OCI-LY7 (cell line): ENCODE measurements at regions not wholly inside any gene's neighbourhood (a gene's known extent, or its start where the extent isn't known, plus 50 kb on each side); places are given as distances from the start of the nearest gene placed in this dataset.

Source experiments
- BruUV-seq: library from RNA; stranded (reverse); fragments of 400-500 nt; replicated peaks from 2 replicates; lab custom pipeline; 2021; lab: Mats Ljungman, UMichigan
- CTCF ChIA-PET: fragments of 300-600 bp; sonication (Branson Sonifier 250); formaldehyde crosslinking; loops from one replicate; lab custom pipeline; 2022; ENCODE audit warnings: antibody characterized with exemption; ENCODE audit not compliant: unreplicated experiment; lab: Charles Lee
- POLR2A ChIA-PET: fragments of 300-600 bp; sonication (Branson Sonifier 250); formaldehyde crosslinking; loops from one replicate; lab custom pipeline; 2022; ENCODE audit warnings: antibody characterized with exemption; lab: Charles Lee
- DNase-seq: peaks from one replicate; pipeline ENCODE4 v3.0.0-alpha.2; 2015; ENCODE audit warnings: low spot score
- H2AFZ ChIP-seq: fragments of 200-600 bp; sonication (generic), shearing (Covaris generic); 2 replicates; pipeline ENCODE4 v1.6.1; 2014; ENCODE audit warnings: mild to moderate bottlenecking, antibody characterized with exemption, low read length, moderate library complexity
- H3K27ac ChIP-seq: fragments of 200-600 bp; sonication (generic); 2 replicates; pipeline ENCODE4 v1.5.1; 2014; ENCODE audit warnings: mixed run types, low read depth, mild to moderate bottlenecking, moderate library complexity, low read length, inconsistent platforms; ENCODE audit not compliant: poor library complexity, severe bottlenecking
- H3K36me3 ChIP-seq: fragments of 200-600 bp; sonication (generic); 2 replicates; pipeline ENCODE4 v1.6.1; 2014; ENCODE audit warnings: mild to moderate bottlenecking, antibody characterized with exemption, low read length, moderate library complexity, mixed read lengths; ENCODE audit not compliant: insufficient read depth
- H3K4me1 ChIP-seq: fragments of 200-600 bp; sonication (generic); 2 replicates; pipeline ENCODE4 v1.5.1; 2014; ENCODE audit warnings: mild to moderate bottlenecking, low read length; ENCODE audit not compliant: insufficient read depth, poor library complexity, severe bottlenecking
- H3K4me2 ChIP-seq: fragments of 200-600 bp; sonication (generic); 2 replicates; pipeline ENCODE4 v1.6.1; 2014; ENCODE audit warnings: mild to moderate bottlenecking, low read length
- H3K4me3 ChIP-seq: fragments of 200-600 bp; sonication (generic); 2 replicates; pipeline ENCODE4 v1.5.1; 2014; ENCODE audit warnings: mild to moderate bottlenecking, low read depth, low read length; ENCODE audit not compliant: poor library complexity, severe bottlenecking
- H3K79me2 ChIP-seq: fragments of 200-600 bp; sonication (generic); 2 replicates; pipeline ENCODE4 v1.6.1; 2016; ENCODE audit warnings: low read depth, mild to moderate bottlenecking, low read length, moderate library complexity, mixed read lengths; ENCODE audit not compliant: insufficient read depth
- H3K9me2 ChIP-seq: fragments of 200-600 bp; sonication (generic); 2 replicates; pipeline ENCODE4 v1.6.1; 2016; ENCODE audit warnings: mild to moderate bottlenecking, low read length, mixed read lengths; ENCODE audit not compliant: insufficient read depth
- H3K9me3 ChIP-seq: fragments of 200-600 bp; sonication (generic); 2 replicates; pipeline ENCODE4 v1.6.1; 2014; ENCODE audit warnings: mild to moderate bottlenecking, mixed run types, low read length, mixed read lengths
- H4K20me1 ChIP-seq: fragments of 200-600 bp; sonication (generic); 2 replicates; pipeline ENCODE4 v1.6.1; 2014; ENCODE audit warnings: mild to moderate bottlenecking, antibody characterized with exemption, low read length, moderate library complexity, mixed read lengths; ENCODE audit not compliant: insufficient read depth
- EZH2phosphoT487 ChIP-seq: fragments of 200-600 bp; sonication (generic); IDR thresholded peaks from 2 replicates; pipeline ENCODE4 v1.6.1; 2018; ENCODE audit warnings: low read depth, borderline replicate concordance, mild to moderate bottlenecking, mixed run types, antibody characterized with exemption, low read length, moderate library complexity, mixed read lengths
- intact Hi-C: fragments of 100-400 bp; cut with micrococcal nuclease; formaldehyde crosslinking; loops from one replicate; pipeline ENCODE4 v1.10.0; 2022; ENCODE audit not compliant: unreplicated experiment
- TF ChIP-seq, protein P1 (sequence below): fragments of 200-600 bp; sonication (generic); conservative IDR thresholded peaks from 2 replicates; pipeline ENCODE4 v1.5.1; 2014; ENCODE audit warnings: mild to moderate bottlenecking, antibody characterized with exemption, low read length, moderate library complexity, mixed read lengths

GRCh38 chr22:49643466-49643865 lies 184.2 kb downstream of the BRD1 start:
- DNase-seq, result no peak
- H2AFZ ChIP-seq, result no peak overlapping the region
- TF ChIP-seq, protein P1, sequence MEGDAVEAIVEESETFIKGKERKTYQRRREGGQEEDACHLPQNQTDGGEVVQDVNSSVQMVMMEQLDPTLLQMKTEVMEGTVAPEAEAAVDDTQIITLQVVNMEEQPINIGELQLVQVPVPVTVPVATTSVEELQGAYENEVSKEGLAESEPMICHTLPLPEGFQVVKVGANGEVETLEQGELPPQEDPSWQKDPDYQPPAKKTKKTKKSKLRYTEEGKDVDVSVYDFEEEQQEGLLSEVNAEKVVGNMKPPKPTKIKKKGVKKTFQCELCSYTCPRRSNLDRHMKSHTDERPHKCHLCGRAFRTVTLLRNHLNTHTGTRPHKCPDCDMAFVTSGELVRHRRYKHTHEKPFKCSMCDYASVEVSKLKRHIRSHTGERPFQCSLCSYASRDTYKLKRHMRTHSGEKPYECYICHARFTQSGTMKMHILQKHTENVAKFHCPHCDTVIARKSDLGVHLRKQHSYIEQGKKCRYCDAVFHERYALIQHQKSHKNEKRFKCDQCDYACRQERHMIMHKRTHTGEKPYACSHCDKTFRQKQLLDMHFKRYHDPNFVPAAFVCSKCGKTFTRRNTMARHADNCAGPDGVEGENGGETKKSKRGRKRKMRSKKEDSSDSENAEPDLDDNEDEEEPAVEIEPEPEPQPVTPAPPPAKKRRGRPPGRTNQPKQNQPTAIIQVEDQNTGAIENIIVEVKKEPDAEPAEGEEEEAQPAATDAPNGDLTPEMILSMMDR, result no peak
- TF ChIP-seq EZH2phosphoT487, result no peak
- ChIA-PET POLR2A (interaction anchor here (0.5 kb wide), 1 partner anchor 25 kb away, joined by 4 read pairs; no protein-coding TSS in a partner anchor), CTCF (no interaction called here)
- no peaks in the 10 kb centered on the region for H4K20me1 ChIP-seq
- no peaks in the 10 kb centered on the region for H3K9me3 ChIP-seq
- peaks cover 14% of the 10 kb centered on the region for H3K36me3 ChIP-seq
- H3K4me2 ChIP-seq, result no peak overlapping the region
- intact Hi-C loops, result no loop called here
- no peaks in the 10 kb centered on the region for H3K79me2 ChIP-seq
- H3K4me1 ChIP-seq, result no peaks in the 10 kb centered on the region
- no peaks in the 10 kb centered on the region for H3K9me2 ChIP-seq
- no peak overlapping the region for H3K4me3 ChIP-seq
- BruUV-seq, result no TSS peak
- H3K27ac ChIP-seq, result no peak overlapping the region

- Histone ChIP-seq H3K4me3 (no peak overlapping the region), H3K36me3 (peaks cover 14% of the 10 kb centered on the region), H3K79me2 (no peaks in the 10 kb centered on the region), H3K4me1 (no peaks in the 10 kb centered on the region), H3K4me2 (no peak overlapping the region), H3K9me3 (no peaks in the 10 kb centered on the region), H2AFZ (no peak overlapping the region), H4K20me1 (no peaks in the 10 kb centered on the region), H3K27ac (no peak overlapping the region), H3K9me2 (no peaks in the 10 kb centered on the region)
- ChIA-PET POLR2A (no interaction called here), CTCF (no interaction called here)
- TF ChIP-seq, protein P1, result no peak
- no peak for TF ChIP-seq EZH2phosphoT487
- intact Hi-C loops, result no loop called here
- no TSS peak for BruUV-seq
- DNase-seq, result no peak
Measured at GRCh38 chr22:49642741-49643140, 184.9 kb downstream of the BRD1 start.

GRCh38 chr22:49642331-49642730 lies 185.3 kb downstream of the BRD1 start:
- TF ChIP-seq, protein P1, result no peak
- TF ChIP-seq EZH2phosphoT487, result no peak
- Histone ChIP-seq H2AFZ (no peak overlapping the region), H3K4me3 (no peak overlapping the region), H3K36me3 (peaks cover 14% of the 10 kb centered on the region), H3K27ac (no peak overlapping the region), H3K9me2 (no peaks in the 10 kb centered on the region), H3K79me2 (no peaks in the 10 kb centered on the region), H3K4me2 (no peak overlapping the region), H3K9me3 (no peaks in the 10 kb centered on the region), H4K20me1 (no peaks in the 10 kb centered on the region), H3K4me1 (no peaks in the 10 kb centered on the region)
- no peak for DNase-seq
- intact Hi-C loops, result no loop called here
- BruUV-seq, result no TSS peak
- CTCF ChIA-PET, result no interaction called here
- POLR2A ChIA-PET, result no interaction called here
